OCI-LY3 (cell line): ENCODE measurements at regions not wholly inside any gene's neighbourhood (a gene's known extent, or its start where the extent isn't known, plus 50 kb on each side); places are given as distances from the start of the nearest gene placed in this dataset.

Experiments used
- EZH2phosphoT487 ChIP-seq: fragments of 200-600 bp; shearing (Covaris generic); IDR thresholded peaks from 2 replicates; pipeline ENCODE4 v1.6.1; 2018; ENCODE audit warnings: antibody characterized with exemption, mixed run types, low read depth
- TF ChIP-seq, protein P1 (sequence below): fragments of 200-600, 300-600 bp; sonication (generic); IDR thresholded peaks from 2 replicates; pipeline ENCODE4 v1.5.1; 2014; ENCODE audit warnings: antibody characterized with exemption, low read length, low read depth

DNA sequence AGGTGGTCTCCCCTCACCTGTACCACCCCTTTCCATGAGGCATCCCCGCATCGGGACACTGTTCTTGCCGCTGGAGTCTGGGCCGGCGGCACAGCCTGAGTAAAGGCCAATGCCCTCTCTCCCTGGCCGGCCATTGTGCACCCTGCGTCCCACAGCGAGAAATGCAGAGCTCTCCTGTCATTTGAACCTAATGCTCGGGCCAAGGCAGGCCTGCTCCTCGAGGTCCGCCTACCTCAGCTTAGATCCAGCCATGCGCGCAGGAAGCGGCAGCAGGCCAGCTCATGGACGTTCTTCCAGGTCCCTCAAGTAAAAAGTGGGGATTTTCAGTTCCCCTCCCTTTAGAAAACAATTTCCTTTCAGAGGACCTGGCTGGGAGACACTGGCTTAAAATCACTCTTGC is 135.0 kb downstream of the HSD17B3 start:
- TF ChIP-seq, protein P1, sequence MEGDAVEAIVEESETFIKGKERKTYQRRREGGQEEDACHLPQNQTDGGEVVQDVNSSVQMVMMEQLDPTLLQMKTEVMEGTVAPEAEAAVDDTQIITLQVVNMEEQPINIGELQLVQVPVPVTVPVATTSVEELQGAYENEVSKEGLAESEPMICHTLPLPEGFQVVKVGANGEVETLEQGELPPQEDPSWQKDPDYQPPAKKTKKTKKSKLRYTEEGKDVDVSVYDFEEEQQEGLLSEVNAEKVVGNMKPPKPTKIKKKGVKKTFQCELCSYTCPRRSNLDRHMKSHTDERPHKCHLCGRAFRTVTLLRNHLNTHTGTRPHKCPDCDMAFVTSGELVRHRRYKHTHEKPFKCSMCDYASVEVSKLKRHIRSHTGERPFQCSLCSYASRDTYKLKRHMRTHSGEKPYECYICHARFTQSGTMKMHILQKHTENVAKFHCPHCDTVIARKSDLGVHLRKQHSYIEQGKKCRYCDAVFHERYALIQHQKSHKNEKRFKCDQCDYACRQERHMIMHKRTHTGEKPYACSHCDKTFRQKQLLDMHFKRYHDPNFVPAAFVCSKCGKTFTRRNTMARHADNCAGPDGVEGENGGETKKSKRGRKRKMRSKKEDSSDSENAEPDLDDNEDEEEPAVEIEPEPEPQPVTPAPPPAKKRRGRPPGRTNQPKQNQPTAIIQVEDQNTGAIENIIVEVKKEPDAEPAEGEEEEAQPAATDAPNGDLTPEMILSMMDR, result no peak
- no peak for TF ChIP-seq EZH2phosphoT487
